Activated CD4-positive, alpha-beta T cell treated with anti-CD3 and anti-CD28 coated beads, Interleukin-2, amount 50 U/mL, for 1 hour (primary cell): ENCODE measurements at regions not wholly inside any gene's neighbourhood (a gene's known extent, or its start where the extent isn't known, plus 50 kb on each side); places are given as distances from the start of the nearest gene placed in this dataset.

Experiments used
- DNase-seq: peaks from one replicate; pipeline ENCODE4 v3.0.0-alpha.2; 2020

DNA sequence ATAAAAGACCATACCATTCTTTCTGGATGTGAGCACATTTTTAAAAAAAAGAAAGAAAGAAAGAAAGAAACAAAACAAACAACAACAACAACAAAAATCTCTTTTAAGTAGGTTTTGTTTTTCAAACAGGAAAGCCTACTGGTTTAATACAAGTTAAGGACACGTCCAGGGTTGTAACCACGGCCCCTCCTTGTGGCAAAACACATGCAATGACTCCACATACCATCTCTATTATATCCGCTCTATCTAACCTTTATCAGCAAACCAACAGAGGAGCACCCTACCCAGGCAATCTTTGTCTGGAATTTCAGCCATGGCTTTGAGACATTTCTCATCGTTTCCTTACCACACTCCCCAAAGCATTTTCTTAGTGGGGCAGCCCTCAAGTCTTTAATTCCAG is 360.5 kb upstream of the TMPO start:
- DNase-seq: no peak

DNA sequence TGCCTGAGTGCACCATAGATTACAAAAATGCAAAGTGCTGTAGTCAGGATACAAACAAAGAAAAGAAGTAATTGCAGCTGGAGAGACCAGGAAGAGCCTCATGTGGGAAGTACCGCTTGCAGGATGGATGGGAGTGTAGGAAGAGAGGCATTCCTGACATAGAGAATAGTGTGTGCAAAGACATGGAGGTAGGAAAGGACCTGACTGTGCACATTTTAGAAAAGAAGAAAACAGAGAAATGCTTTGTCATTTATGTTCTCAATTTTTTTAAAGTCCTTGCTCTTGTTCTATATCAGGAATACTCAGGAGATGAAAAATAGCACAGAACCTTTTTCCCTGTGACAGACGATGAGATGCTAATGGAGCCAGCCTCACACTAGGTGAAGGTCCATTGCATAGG is 358.7 kb upstream of the TMPO start:
- no peak for DNase-seq

DNA sequence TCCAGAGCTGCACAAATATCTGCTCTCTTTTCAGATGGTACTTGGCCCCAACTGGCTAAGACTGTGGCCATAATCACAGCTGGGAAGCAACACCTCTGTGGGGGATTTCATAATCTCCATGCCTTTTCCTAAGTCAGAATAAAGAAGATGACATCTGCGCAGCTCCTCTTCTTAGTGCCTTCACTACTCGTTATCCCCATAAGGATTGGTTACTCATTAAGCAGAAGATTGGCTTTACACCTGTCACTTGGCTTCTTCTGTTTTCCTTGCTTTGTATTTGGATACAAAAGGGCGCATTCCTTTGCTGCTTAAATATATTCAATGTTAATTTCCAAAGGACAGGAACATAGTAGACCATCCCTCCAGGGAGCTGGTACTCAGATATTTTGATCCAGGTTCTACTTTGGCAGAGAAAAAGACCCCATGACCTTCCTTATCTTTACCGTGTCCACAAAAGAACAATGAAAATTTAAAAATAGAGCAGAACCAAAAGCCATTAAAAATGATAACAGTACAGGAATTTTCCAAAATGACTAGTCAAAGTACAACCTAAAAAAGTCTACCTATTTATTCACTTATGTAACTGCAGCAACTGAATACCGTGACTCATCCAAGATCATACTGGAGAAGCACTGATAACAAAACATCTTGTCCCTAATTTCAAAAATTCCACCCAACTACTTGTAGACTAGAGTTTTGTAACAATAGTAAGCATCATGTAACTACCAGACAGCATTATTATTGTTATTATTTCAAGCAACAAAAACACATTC is 352.3 kb upstream of the TMPO start:
- no peak for DNase-seq

DNA sequence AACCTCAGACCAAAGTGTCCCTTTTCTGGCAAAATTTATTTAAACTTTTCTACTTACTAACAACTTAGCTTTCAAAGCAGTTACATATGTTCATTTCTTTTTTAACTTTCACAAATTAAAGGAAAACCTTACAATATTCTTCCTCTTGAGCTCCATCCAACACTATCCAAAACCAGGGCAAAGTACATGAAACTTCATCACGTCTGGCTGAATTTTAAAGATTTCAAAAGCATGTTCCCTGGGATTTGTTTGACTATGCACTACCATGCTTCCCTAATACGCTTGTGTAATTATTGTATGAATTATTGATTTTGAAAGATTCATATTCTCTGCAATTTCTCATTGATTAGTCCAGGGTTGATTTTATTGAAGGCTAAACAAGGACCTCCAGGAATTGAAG is 343.1 kb upstream of the TMPO start:
- no peak for DNase-seq

DNA sequence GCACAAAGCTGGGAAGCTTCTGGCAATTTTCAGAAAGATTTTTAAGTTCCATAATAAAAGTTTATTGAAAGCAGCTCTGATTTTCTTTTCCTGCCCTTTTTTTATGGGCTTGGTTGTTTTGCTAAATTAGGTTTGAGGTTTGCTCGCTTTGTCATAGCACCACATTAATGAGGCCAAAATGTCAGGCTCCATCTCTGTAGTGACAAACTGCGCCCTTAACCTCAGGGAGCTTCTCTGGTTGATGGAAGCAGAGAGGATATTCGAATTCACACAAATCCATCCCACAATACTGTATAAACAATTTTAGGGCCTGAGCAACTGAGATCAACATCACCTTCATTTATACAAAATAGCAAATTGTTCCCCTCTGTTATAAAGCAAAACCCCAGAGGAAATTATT is 342.6 kb upstream of the TMPO start:
- no peak for DNase-seq

DNA sequence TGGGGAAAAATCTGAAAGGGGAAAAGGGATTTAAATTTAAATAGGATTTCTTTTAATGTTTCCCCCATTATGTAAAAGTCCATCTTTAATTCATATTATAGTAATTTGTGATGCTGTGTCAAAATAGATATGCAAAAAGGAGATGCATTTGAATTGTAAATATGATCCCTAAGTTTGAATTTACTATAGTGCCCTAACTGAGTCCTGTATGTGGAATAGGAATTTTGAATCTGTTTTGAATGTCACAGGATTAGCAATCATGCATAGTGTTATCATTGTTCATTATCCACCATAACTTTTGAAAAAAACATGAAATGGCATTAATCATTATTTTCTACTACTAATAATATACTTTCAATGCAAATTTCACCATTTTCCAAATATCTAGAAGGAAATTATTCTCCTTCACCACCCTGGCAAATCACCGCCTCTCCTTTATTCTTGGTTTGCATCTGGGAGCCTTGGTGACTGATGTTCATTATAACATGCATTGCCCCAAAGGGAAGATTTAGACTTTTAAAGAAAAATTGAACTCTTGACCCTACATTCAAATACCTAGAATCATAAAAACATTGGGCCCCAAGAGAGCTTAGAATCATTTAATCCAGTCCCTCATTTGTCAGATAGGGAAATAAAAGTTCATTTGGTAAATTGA is 341.5 kb upstream of the TMPO start:
- DNase-seq: no peak

DNA sequence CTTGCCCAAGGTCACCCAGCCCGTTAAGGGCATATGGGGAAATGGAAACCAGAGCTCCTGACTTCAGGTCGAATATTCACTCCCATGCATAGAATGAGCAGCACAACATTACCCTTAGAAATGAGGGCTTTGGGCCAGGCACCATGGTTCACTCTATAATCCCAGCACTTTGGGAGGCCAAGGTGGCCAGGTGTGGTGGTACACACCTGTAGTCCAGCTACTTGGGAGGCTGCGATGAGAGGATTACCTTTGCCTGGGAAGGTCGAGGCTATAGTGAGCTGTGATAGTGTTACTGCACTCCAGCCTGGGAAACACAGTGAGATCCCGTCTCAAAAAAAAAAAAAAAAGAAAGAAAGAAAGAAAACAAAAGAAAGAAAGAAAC is 341.0 kb upstream of the TMPO start:
- DNase-seq: no peak

DNA sequence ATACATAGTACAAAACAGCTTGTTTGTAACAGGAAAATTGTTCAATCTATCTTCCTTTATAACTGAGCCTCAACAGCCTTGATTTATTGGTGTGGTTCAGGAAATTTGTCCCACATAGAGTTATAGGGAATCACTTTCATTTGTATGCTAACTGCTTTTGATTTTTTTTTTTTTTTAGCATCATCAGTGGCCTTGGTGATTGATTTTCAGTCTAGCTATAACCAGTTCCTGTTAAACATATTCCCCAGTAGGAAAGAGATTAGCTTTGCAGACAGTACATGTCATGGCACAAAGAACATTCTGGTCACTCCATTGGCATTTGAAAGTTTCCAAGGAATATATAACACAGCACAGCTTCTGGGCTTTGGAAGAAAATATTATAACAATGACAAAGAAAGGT is 337.3 kb upstream of the TMPO start:
- DNase-seq: no peak

DNA sequence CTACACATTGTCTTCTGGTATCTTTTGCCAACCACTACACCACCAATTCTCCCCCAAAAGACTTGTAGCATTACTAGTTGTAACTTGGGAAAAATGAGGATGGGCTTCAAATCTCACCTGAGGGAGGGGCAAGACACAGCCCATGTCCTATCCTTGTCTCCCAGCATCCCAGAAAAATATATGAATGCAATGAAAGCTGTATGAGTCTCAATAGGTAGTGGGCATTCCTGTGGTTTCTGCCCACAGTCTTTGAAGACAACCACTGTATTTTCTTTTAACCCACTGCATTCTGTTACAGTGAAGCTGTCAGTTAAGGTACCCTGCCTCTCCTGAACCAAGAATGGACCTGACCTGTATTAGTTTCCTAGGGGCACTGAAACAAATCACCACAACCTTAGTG is 336.2 kb upstream of the TMPO start:
- DNase-seq: no peak

DNA sequence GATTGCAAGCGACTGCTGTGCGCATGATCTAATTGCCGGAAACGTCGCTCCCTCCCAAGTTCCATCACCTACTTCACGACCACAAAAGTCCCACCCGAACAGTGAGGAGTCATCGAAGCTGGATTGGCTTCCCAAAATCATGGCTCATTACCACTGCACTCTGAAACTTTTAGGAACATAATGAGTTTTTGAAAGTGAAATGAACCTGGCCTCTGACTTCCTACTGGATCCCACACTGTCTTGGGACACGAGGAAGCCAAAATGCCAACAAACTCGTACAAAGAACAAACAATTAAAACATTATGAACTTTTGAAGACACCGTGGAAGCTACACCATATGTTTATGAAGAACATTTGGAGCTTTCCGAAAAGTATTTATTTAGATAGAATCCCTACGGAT is 334.8 kb upstream of the TMPO start:
- no peak for DNase-seq

DNA sequence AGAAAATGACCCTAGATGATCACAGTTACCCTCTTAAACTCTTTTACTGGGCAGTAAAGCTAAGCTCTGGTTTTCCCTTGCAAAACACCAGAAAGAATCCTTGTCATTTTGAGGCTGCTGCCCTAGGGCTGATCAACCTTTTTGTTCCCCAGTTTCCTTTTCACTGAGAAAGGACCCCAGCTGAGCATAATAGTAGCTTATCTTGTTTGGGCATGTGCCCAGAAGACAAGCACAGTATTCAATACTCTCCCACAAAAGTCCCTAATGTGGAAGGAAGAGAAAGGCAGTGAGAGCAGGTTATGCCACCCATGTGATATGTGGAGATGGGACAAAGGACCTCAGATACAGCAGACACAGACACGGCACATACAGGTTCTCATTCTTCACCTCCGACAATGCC is 332.6 kb upstream of the TMPO start:
- DNase-seq: no peak

DNA sequence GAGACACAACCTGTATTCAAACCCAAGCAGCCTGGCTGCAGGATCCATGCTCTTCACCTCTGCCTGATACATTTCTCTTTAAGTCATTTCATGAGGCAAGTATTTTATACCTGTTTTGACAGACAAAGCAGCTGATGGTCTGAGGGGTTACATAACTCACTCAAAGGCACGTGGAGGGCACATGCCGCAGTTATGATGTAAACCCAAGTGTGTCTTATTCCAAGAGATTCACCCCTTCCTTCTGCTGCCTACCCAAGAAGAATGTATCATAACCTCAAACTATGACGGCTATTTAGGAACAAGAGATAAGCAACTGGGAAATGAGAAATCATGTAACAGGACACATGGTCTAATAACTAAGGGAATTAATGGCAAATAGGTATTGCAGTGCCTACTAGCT is 329.8 kb upstream of the TMPO start:
- no peak for DNase-seq

DNA sequence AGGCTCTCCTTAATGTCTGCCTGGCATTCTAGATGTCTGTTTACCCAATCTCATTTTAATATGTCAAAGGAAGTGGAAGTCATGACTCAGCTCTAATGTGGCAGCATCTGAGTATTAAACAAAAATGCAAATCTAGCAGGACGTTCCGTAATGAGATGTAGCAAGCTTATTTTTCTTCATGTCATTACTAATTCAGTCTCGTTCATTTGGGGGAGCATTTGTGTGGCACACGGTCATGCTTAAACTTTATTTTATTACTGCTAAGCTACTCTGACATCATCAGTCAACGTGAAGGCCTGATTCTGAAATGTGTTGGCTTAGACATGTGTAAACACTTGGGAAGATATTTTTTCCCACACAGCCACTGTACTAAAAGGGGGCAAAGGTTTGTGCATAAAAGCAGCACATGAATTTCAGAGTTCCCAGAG is 326.7 kb upstream of the TMPO start:
- no peak for DNase-seq

DNA sequence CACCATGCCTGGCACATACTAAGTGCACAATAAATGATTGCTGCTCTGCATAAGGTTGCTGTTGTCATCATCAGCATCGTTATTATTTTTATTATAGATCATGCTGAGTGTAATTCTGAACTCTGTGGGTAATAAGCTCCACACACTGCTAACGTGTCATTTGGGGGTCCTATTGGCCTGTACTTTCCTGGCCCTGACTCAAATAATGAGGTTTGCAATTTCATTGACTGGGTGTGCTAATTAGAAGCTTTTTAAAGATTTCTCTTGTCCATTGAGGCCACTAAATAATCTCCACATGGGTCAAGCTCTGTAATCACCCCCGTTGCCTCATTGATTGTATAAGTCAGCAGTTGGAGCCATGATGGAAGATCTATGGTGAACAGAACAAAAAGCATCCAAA is 320.8 kb upstream of the TMPO start:
- no peak for DNase-seq

DNA sequence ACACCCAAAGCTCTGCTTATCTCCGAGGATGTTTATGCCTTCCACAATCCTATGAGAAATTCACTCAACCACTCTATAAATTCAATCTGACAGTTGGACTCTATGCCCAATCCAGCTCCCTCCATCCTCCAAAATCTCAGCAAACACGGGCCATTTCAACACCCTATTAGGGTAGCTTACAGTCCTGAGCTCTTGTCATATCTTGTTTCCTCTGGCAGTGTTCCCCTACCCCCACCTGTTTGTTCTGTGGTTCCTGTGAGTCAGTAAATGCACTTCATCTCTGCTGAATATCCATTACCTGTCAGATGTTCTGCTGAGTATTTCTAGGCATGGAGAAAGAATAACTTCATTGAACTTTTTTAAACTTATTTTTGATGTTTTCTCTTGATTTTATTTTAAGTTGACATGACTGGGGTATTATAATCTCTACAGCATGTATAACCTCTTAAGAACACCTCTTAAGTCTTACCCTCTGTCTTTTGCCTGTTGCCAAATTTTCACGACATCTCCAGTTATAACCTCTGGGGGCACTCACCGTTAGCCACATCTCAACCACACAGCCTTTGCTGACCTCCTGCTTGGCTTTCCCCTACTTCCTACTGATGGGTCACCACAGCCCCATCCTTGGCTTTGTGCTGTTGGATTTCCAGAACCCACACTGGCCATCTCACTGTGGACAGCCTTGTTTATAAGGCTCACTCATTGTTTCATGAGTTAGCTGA is 317.0 kb upstream of the TMPO start:
- no peak for DNase-seq

DNA sequence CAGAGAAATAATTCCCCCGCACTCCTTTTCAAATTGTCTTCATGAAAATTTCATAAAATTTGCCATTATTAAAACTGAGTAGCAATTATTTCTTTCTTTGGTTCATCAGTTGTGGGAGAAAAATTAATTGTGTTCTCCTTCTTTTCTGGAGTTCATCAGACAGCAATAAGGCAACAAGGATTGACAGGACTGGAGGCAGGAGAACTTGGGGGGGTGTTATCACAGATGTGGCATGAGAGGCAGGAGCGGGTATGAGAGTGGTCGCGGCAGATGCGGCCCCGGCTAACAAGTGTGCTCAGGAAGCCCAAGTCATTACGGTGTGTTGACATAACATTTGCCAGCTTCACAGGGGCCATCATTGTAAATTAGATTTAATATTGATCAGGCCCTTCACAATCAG is 306.6 kb upstream of the TMPO start:
- DNase-seq: no peak

DNA sequence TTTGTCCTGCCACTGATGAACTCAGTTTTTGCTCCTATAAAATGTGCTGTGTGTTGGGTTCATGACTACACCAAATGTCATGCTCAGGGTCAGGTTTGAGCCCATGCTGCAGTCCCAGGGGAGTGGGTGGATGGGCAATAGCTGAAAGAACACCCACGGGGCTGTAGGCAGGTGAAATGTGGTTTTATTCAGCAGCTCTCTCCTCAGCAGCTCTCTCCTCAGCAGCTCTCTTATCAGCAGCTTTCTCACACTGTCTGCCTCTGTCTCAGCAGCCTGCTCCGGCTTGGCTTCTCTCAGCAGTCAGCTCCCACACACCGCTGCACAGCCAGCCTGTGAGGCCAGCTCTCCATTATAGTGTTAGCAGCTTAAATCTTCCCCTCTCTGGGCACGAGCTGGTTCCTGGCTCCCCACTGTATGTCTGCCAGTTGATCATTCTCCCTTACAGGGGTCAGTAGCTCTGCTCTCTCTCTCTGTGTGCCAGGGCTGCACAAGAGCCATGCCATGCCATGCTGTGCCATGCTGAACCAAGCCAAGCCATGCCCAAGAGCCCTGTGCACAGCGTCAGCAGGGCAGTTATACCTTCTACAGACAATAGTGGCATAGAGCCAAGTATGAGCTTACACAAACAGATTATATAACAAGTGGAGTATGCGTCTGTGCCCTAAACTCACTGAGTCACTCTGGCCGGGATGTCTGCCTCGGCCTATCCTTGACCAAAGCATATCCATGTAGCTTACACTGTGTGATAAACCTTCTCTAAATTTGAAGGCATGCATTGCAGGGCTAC is 303.3 kb upstream of the TMPO start:
- DNase-seq: no peak

DNA sequence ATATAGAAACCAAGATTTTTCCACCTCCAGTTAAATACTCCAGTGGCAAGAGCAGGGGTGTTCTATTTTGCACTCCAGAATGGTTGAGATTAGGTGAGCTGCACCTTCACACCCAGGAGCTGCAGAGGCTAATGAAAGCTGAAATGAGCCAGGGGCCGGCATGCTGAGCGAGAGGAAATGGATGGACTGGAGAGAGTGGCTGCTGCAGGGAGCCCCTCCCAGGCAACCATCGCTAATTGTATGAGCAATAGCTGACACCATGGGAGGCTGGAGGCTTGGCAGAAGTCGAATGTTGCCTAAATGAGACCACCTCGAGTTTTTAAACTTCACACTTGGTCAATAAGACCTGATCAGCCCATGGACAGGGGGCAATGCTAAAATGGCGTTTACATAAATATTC is 301.8 kb upstream of the TMPO start:
- no peak for DNase-seq

DNA sequence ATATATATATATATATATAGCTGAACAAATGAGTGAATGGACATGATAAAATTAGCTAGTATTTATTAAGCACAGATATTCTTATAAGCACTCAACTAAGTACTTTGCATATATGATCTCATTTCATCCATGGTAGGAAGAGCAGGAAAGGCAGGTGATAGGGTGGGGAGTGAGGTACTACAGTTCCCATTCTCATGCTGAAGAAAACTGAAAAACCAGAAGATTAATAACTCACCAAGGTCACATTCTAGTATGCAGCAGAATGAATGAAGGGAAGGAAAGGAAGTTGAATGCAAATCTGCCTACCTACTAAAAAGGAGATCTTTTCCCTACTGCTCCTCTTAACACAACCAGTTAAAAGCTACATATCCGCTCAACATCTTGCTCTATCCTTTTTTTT is 298.1 kb upstream of the TMPO start:
- DNase-seq: no peak

DNA sequence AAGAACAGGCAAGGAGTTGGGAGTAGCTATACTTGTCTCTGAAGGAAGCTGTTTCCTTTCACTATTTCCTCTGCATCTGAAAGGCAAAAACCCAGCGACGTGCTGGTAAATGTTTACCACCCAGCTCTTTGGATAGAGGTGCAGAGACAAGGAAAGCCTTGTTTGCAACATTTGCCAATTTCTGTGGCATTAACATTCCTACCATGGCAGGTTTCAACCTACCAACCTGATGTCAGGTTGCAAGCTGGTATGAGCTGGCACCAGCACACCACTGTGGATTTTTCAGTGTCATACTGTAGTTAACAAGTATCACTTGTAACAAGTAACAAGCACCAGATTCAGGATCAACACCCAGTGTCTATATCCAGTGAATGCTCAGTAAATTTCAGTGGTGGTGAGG is 294.8 kb upstream of the TMPO start:
- DNase-seq: no peak

DNA sequence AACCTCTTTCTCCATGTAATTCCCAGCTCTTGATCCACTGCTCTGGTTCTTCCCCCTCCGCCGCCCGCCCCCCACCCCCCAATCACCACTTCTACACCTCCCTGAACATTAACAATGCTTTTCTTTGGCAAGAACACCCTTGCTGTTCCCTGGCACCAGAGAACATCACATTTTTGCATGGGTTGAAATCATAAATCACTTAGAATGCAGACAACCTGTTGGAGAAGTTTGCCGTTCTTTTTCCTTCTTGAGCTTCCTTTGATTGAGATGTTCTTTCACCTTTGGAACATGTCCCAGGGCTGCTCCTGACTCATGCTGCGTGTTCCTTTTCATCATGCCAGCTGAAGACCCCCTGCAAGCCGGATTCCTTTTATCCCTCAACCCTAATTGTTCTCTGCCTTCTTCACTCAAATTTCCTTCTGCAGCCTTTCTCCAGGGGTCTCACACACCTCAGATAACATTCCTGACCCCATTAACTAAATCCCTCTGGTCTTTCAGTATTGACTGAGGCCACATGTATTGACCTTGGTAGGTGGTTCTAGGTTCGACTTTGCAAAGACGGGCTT is 294.1 kb upstream of the TMPO start:
- no peak for DNase-seq

DNA sequence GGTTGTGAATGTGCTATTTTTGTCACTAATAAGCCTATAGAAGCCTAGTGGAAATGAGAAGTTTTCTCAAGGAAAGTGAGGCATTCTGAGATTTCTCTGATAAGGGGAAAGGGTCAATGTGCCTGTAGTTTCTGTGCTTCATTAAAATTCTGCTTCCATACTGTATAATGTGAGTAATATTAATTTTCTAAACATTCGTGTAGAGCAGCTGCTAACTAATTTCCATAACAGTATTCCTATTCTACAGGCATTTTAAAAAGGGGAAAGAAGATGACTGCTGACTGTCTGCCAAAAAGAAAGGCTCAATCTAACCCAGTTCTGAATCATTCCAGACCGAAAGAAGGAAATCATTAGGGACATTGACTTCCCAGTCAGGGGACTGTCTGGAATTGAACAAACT is 293.3 kb upstream of the TMPO start:
- DNase-seq: no peak

DNA sequence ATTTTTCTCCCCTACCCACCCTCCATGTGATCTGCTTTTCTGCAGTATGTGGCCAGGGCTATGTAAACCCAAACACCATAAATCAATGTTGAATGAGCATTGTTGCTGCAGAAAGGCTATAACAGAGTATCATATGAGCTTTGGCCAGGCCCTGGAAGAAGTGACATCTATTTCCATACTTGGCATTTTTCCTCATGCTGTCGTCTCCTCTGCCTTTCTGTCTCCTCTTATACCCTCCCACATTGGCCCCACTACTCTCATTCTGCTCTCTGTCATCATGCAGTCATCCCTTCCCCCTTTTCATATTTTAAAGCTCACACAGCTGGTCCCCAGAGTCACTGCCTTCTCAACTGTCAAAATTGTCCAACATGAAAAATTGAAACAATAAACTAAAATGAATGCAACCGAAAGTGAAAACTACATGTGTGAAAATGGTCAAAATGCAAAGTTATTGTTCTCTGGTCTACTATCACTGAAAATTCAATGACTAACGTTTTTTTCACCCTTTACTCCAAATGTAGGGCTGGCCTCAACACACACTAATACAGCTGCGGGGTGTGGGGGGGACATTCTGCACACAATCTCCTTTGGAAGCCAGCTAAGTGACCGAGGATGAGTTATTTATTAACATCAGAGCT is 290.7 kb upstream of the TMPO start:
- no peak for DNase-seq
